ENCODE measurements at regions not wholly inside any gene's neighbourhood (a gene's known extent, or its start where the extent isn't known, plus 50 kb on each side); places are given as distances from the start of the nearest gene placed in this dataset.

DNA sequence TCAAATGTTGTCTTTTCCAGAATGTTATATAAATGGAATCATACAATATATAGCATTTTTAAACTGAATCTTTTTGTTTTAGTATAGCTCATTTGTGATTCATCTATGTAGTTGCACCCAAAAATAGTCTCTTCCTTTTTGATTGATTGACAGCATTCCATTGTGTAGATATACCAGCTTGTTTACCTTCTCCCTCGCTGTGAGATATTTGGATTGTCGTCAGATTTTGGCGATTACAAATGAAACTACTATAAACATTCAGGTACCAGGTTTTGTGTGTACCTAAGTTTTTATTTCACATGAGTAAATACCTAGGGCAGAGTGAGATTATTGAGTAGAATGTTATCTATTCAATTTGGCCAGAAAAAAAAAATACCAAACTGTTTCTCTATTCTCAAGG lies 584.7 kb upstream of the SORCS1 start:
- no peak overlapping the region for H3K4me3 ChIP-seq (ENCODE audit: low read depth, low read length)
- TF ChIP-seq, protein P1, sequence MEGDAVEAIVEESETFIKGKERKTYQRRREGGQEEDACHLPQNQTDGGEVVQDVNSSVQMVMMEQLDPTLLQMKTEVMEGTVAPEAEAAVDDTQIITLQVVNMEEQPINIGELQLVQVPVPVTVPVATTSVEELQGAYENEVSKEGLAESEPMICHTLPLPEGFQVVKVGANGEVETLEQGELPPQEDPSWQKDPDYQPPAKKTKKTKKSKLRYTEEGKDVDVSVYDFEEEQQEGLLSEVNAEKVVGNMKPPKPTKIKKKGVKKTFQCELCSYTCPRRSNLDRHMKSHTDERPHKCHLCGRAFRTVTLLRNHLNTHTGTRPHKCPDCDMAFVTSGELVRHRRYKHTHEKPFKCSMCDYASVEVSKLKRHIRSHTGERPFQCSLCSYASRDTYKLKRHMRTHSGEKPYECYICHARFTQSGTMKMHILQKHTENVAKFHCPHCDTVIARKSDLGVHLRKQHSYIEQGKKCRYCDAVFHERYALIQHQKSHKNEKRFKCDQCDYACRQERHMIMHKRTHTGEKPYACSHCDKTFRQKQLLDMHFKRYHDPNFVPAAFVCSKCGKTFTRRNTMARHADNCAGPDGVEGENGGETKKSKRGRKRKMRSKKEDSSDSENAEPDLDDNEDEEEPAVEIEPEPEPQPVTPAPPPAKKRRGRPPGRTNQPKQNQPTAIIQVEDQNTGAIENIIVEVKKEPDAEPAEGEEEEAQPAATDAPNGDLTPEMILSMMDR (IDR thresholded peaks at IDR 0.05; ENCODE audit: insufficient read depth, low read depth, low read length) = no peak
- no peak for DNase-seq (ENCODE audit: low read depth)

GRCh38 chr10:107747851-107748250 lies 583.3 kb upstream of the SORCS1 start:
- H3K4me3 ChIP-seq (ENCODE audit: low read depth, low read length) = no peak overlapping the region
- TF ChIP-seq, protein P1 (IDR thresholded peaks at IDR 0.05; ENCODE audit: insufficient read depth, low read depth, low read length) = no peak
- no peak for DNase-seq (ENCODE audit: low read depth)

DNA sequence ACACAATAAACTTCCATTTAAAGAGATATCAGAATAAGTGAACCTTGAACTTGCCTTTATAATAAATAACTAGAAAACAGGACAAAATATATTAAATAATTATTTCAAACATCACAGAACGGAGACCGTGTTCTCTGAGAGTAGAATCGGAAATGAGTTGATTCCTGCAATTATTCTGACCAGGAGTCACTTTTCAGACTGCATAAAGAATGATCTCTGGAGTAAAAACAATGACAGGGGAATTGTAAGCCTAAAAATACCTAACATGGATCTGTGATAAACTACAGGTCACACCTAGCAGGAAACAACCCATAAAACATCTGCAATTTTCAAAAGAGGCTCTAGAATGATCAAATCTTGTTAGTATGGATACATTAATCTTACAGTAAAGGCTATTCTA lies 577.5 kb upstream of the SORCS1 start:
- H3K4me3 ChIP-seq (ENCODE audit: low read depth, low read length) = no peak overlapping the region
- DNase-seq (ENCODE audit: low read depth) = no peak
- TF ChIP-seq, protein P1 (IDR thresholded peaks at IDR 0.05; ENCODE audit: insufficient read depth, low read depth, low read length) = no peak

- no peak overlapping the region for H3K4me3 ChIP-seq (ENCODE audit: low read depth, low read length)
- peak; percentile 7 for DNase-seq (ENCODE audit: low read depth)
- TF ChIP-seq, protein P1 (IDR thresholded peaks at IDR 0.05; ENCODE audit: insufficient read depth, low read depth, low read length) = no peak
Observed at GRCh38 chr10:107740962-107741690, 576.6 kb upstream of the SORCS1 start.

- TF ChIP-seq, protein P1 (IDR thresholded peaks at IDR 0.05; ENCODE audit: insufficient read depth, low read depth, low read length) = no peak
- DNase-seq (ENCODE audit: low read depth) = no peak
- no peak overlapping the region for H3K4me3 ChIP-seq (ENCODE audit: low read depth, low read length)
Observed at GRCh38 chr10:107739951-107740350, 575.4 kb upstream of the SORCS1 start.

GRCh38 chr10:107733328-107734130 lies 569.0 kb upstream of the SORCS1 start:
- H3K4me3 ChIP-seq (ENCODE audit: low read depth, low read length) = no peak overlapping the region
- DNase-seq (ENCODE audit: low read depth) = no peak
- TF ChIP-seq, protein P1 (IDR thresholded peaks at IDR 0.05; ENCODE audit: insufficient read depth, low read depth, low read length) = no peak

Data from fibroblast of villous mesenchyme (primary cell).